Smooth muscle cell (in vitro differentiated cells): ENCODE measurements at regions not wholly inside any gene's neighbourhood (a gene's known extent, or its start where the extent isn't known, plus 50 kb on each side); places are given as distances from the start of the nearest gene placed in this dataset.

Source experiments
- DNase-seq: peaks from one replicate; lab custom pipeline; 2025; ENCODE audit not compliant: unreplicated experiment; lab: John Stamatoyannopoulos, UW
- H2AFZ ChIP-seq: fragments of 200-600 bp; sonication (generic); 2 replicates; pipeline ENCODE4 v1.6.0; 2016; ENCODE audit warnings: antibody characterized with exemption, low read depth, mild to moderate bottlenecking
- H3F3A ChIP-seq: fragments of 200-600 bp; sonication (generic); 2 replicates; pipeline ENCODE4 v1.6.0; 2017; ENCODE audit warnings: antibody characterized with exemption, low read depth
- H3K27ac ChIP-seq: fragments of 200-600 bp; sonication (generic); 2 replicates; pipeline ENCODE4 v1.5.1; 2016; ENCODE audit warnings: low read depth, mild to moderate bottlenecking
- H3K27me3 ChIP-seq: fragments of 200-600 bp; sonication (generic); 2 replicates; pipeline ENCODE4 v1.6.1; 2016; ENCODE audit warnings: low read depth, mild to moderate bottlenecking
- H3K36me3 ChIP-seq: fragments of 200-600 bp; sonication (generic); 2 replicates; pipeline ENCODE4 v1.5.1; 2016; ENCODE audit warnings: low read depth
- H3K4me1 ChIP-seq: fragments of 200-600 bp; sonication (generic); 2 replicates; pipeline ENCODE4 v1.5.1; 2016; ENCODE audit warnings: low read depth
- H3K4me2 ChIP-seq: fragments of 200-600 bp; sonication (generic); 2 replicates; pipeline ENCODE4 v1.6.0; 2016; ENCODE audit warnings: mild to moderate bottlenecking
- H3K4me3 ChIP-seq: fragments of 200-600 bp; sonication (generic); 2 replicates; pipeline ENCODE4 v1.5.1; 2016; ENCODE audit warnings: mild to moderate bottlenecking
- H3K79me2 ChIP-seq: fragments of 200-600 bp; sonication (generic); 2 replicates; pipeline ENCODE4 v1.6.0; 2016; ENCODE audit warnings: low read depth, mild to moderate bottlenecking
- H3K9ac ChIP-seq: fragments of 200-600 bp; sonication (generic); 2 replicates; pipeline ENCODE4 v1.6.0; 2016; ENCODE audit warnings: low read depth
- H3K9me3 ChIP-seq: fragments of 200-600 bp; sonication (generic); replicated peaks from 2 replicates; pipeline ENCODE4 v1.5.1; 2016; ENCODE audit warnings: low read depth
- H4K20me1 ChIP-seq: fragments of 200-600 bp; sonication (generic); 2 replicates; pipeline ENCODE4 v1.6.0; 2016; ENCODE audit warnings: low read depth
- WGBS: methylation state at CpG from one replicate; pipeline ENCODE4 v1.1.7; 2016; ENCODE audit warnings: low lambda C conversion rate; 5-methylcytosine and 5-hydroxymethylcytosine counted together
- TF ChIP-seq, protein P1 (sequence below): fragments of 200-600 bp; sonication (generic); IDR thresholded peaks from 2 replicates; pipeline ENCODE4 v1.5.1; 2017; ENCODE audit warnings: borderline replicate concordance, mild to moderate bottlenecking, antibody characterized with exemption; ENCODE audit not compliant: insufficient read depth, poor library complexity, severe bottlenecking

- 0% methylated on average over 1 of the region's 1 CpG for WGBS
- H3K79me2 ChIP-seq = no peaks in the 10 kb centered on the region
- H3K36me3 ChIP-seq = no peaks in the 10 kb centered on the region
- H3K4me3 ChIP-seq = no peak overlapping the region
- no peak overlapping the region for H3K4me2 ChIP-seq
- H4K20me1 ChIP-seq = no peaks in the 10 kb centered on the region
- TF ChIP-seq, protein P1, sequence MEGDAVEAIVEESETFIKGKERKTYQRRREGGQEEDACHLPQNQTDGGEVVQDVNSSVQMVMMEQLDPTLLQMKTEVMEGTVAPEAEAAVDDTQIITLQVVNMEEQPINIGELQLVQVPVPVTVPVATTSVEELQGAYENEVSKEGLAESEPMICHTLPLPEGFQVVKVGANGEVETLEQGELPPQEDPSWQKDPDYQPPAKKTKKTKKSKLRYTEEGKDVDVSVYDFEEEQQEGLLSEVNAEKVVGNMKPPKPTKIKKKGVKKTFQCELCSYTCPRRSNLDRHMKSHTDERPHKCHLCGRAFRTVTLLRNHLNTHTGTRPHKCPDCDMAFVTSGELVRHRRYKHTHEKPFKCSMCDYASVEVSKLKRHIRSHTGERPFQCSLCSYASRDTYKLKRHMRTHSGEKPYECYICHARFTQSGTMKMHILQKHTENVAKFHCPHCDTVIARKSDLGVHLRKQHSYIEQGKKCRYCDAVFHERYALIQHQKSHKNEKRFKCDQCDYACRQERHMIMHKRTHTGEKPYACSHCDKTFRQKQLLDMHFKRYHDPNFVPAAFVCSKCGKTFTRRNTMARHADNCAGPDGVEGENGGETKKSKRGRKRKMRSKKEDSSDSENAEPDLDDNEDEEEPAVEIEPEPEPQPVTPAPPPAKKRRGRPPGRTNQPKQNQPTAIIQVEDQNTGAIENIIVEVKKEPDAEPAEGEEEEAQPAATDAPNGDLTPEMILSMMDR = no peak
- no peak overlapping the region for H2AFZ ChIP-seq
- H3F3A ChIP-seq = no peaks in the 10 kb centered on the region
- H3K9ac ChIP-seq = no peak overlapping the region
- no peaks in the 10 kb centered on the region for H3K9me3 ChIP-seq
- no peaks in the 10 kb centered on the region for H3K27me3 ChIP-seq
- no peak for DNase-seq
- no peak overlapping the region for H3K27ac ChIP-seq
- H3K4me1 ChIP-seq = no peaks in the 10 kb centered on the region
These were observed 170.3 kb downstream of the SMC2 start for GRCh38 chr9:104264431-104264830.

- H4K20me1 ChIP-seq = no peaks in the 10 kb centered on the region
- no peaks in the 10 kb centered on the region for H3K36me3 ChIP-seq
- no peak for DNase-seq
- TF ChIP-seq, protein P1 = no peak
- no peaks in the 10 kb centered on the region for H3K9me3 ChIP-seq
- no peak overlapping the region for H2AFZ ChIP-seq
- H3K9ac ChIP-seq = no peak overlapping the region
- no peak overlapping the region for H3K27ac ChIP-seq
- H3K79me2 ChIP-seq = no peaks in the 10 kb centered on the region
- no peaks in the 10 kb centered on the region for H3K27me3 ChIP-seq
- no peaks in the 10 kb centered on the region for H3F3A ChIP-seq
- H3K4me3 ChIP-seq = no peak overlapping the region
- no peaks in the 10 kb centered on the region for H3K4me1 ChIP-seq
- H3K4me2 ChIP-seq = no peak overlapping the region
These were observed 175.3 kb downstream of the SMC2 start for GRCh38 chr9:104269374-104269773.

DNA sequence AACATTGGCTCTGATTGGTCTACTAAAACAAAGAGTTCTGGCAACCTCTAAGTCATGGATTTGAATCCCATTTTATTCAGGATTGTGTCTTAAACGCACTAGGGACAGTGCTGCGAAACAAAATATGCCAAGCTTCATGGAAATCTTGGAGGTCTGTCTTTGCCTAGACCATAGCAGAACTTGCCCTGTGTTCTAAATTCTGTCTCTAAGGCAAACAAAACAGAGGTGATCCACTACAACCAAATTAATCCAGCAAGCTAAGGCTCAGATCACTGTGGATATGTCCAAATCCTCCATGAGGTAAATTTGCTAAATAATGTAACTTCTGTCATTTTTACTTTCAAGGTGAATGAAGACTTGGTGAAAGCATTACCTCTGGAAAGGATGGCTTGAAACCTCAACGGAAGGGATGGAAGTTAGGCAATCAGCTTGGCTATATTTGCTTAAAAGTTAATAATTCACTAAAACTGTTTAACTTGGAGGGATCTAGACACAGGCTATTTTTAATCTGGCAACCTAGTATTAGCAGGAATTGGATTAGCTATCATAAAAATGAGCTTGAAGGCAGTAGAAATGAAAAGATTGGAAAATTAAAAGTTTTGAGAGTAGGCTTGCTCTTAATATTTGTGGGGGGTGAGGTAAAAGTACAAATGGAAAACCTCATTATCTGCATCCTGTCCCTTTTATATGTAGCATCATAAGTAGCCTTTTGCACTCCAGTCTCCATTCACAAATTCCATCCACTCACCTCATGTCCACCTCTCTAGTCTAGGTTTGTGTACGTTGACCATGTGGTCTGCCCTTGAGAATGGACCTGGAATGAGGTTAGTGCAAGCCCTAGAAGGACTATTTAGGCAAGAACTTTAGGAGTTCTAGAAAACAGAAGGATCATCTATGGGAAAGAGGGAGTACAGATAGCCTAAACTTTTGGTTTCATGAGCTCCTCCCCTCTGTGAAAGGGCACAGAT lies 176.2 kb downstream of the SMC2 start:
- Histone ChIP-seq H3F3A (no peaks in the 10 kb centered on the region), H2AFZ (no peak overlapping the region)
- TF ChIP-seq, protein P1 = no peak

More for the DNA sequence above, 176.2 kb downstream of the SMC2 start:
- H3K36me3 ChIP-seq = no peaks in the 10 kb centered on the region
- H3K4me3 ChIP-seq = no peak overlapping the region
- no peaks in the 10 kb centered on the region for H4K20me1 ChIP-seq
- no peak overlapping the region for H3K4me2 ChIP-seq
- WGBS = 86% methylated on average over 4 of the region's 4 CpGs
- H3K9me3 ChIP-seq = no peaks in the 10 kb centered on the region
- no peaks in the 10 kb centered on the region for H3K4me1 ChIP-seq
- H3K27ac ChIP-seq = no peak overlapping the region
- no peak overlapping the region for H3K9ac ChIP-seq
- no peaks in the 10 kb centered on the region for H3K27me3 ChIP-seq
- no peak for DNase-seq
- no peaks in the 10 kb centered on the region for H3K79me2 ChIP-seq
